GM19438 (cell line): ENCODE measurements at regions not wholly inside any gene's neighbourhood (a gene's known extent, or its start where the extent isn't known, plus 50 kb on each side); places are given as distances from the start of the nearest gene placed in this dataset.
"Not testable (repeated sequence)": the region's sequence is repeated elsewhere in the genome, so short reads cannot be mapped to it uniquely, and the experiment has no call there.

Experiments
- ATAC-seq: cut with Tn5 transposase; IDR thresholded peaks from one replicate; pipeline ENCODE4 v1.9.1; 2021; ENCODE audit warnings: low read depth; ENCODE audit not compliant: unreplicated experiment

- not testable (repeated sequence) for ATAC-seq
Observed at GRCh38 chr3:144023543-144023942, 51.9 kb downstream of the DIPK2A start.

- ATAC-seq = peak; percentile 86
Observed at GRCh38 chr3:144028798-144029411, 57.3 kb downstream of the DIPK2A start.

- ATAC-seq = no peak
Observed at GRCh38 chr3:144029769-144030168, 58.1 kb downstream of the DIPK2A start.

GRCh38 chr3:144031938-144032337 is 60.3 kb downstream of the DIPK2A start:
- ATAC-seq = no peak

- peak; percentile 56 for ATAC-seq
Observed at GRCh38 chr3:144032531-144033239, 61.1 kb downstream of the DIPK2A start.

- ATAC-seq = no peak
Observed at GRCh38 chr3:144033240-144033589, 61.6 kb downstream of the DIPK2A start.

GRCh38 chr3:144033863-144034262 is 62.2 kb downstream of the DIPK2A start:
- no peak for ATAC-seq

- ATAC-seq = no peak
Observed at GRCh38 chr3:144034715-144035290, 63.2 kb downstream of the DIPK2A start.

GRCh38 chr3:144036498-144036897 is 64.9 kb downstream of the DIPK2A start:
- ATAC-seq = no peak

- no peak for ATAC-seq
Observed at GRCh38 chr3:144039661-144040060, 68.0 kb downstream of the DIPK2A start.

GRCh38 chr3:144041960-144042556 is 70.4 kb downstream of the DIPK2A start:
- no peak for ATAC-seq

GRCh38 chr3:144045766-144046165 is 74.1 kb downstream of the DIPK2A start:
- no peak for ATAC-seq

- ATAC-seq = no peak
Observed at GRCh38 chr3:144049374-144049773, 77.8 kb downstream of the DIPK2A start.

GRCh38 chr3:144051211-144051610 is 79.6 kb downstream of the DIPK2A start:
- no peak for ATAC-seq

- ATAC-seq = no peak
Observed at GRCh38 chr3:144052275-144052674, 80.7 kb downstream of the DIPK2A start.

GRCh38 chr3:144053121-144053520 is 81.5 kb downstream of the DIPK2A start:
- ATAC-seq = no peak

GRCh38 chr3:144054766-144055165 is 83.1 kb downstream of the DIPK2A start:
- ATAC-seq = no peak

GRCh38 chr3:144055604-144056003 is 84.0 kb downstream of the DIPK2A start:
- ATAC-seq = no peak

- no peak for ATAC-seq
Observed at GRCh38 chr3:144058713-144059112, 87.1 kb downstream of the DIPK2A start.

- no peak for ATAC-seq
Observed at GRCh38 chr3:144059481-144059880, 87.9 kb downstream of the DIPK2A start.

GRCh38 chr3:144060881-144061280 is 89.3 kb downstream of the DIPK2A start:
- no peak for ATAC-seq

GRCh38 chr3:144063306-144063705 is 91.7 kb downstream of the DIPK2A start:
- no peak for ATAC-seq
